GM23338 (cell line): ENCODE measurements at regions not wholly inside any gene's neighbourhood (a gene's known extent, or its start where the extent isn't known, plus 50 kb on each side); places are given as distances from the start of the nearest gene placed in this dataset.

Experiments used
- ATAC-seq: fragments of 200-7000 bp; cut with Tn5 transposase; 3 replicates; pipeline ENCODE4 v1.9.1; 2020
- DNase-seq: peaks from one replicate; pipeline ENCODE4 v3.0.0-alpha.2; 2015; ENCODE audit warnings: low spot score
- H2AFZ ChIP-seq: fragments of 200-600 bp; sonication (generic); 2 replicates; pipeline ENCODE4 v1.8.0; 2016; ENCODE audit warnings: antibody characterized with exemption, mild to moderate bottlenecking, moderate library complexity
- H3F3A ChIP-seq: fragments of 200-600 bp; sonication (generic); replicated peaks from 2 replicates; pipeline ENCODE4 v1.8.0; 2017; ENCODE audit warnings: antibody characterized with exemption, mixed run types, low read depth
- H3K27ac ChIP-seq: fragments of 200-600 bp; sonication (generic); 2 replicates; pipeline ENCODE4 v1.6.1; 2016; ENCODE audit warnings: low read depth
- H3K27me3 ChIP-seq: fragments of 200-600 bp; sonication (generic); 2 replicates; pipeline ENCODE4 v1.8.0; 2016; ENCODE audit warnings: mild to moderate bottlenecking, mixed run types, moderate library complexity; ENCODE audit not compliant: insufficient read depth
- H3K36me3 ChIP-seq: fragments of 200-600 bp; sonication (generic); 2 replicates; pipeline ENCODE4 v1.8.0; 2016; ENCODE audit warnings: mild to moderate bottlenecking; ENCODE audit not compliant: insufficient read depth
- H3K4me1 ChIP-seq: fragments of 200-600 bp; sonication (generic); 2 replicates; pipeline ENCODE4 v1.8.0; 2016; ENCODE audit warnings: mild to moderate bottlenecking, moderate library complexity; ENCODE audit not compliant: insufficient read depth
- H3K4me2 ChIP-seq: fragments of 200-600 bp; sonication (generic); 2 replicates; pipeline ENCODE4 v1.7.1; 2017; ENCODE audit warnings: mixed run types
- H3K4me3 ChIP-seq: fragments of 200-600 bp; sonication (generic); 2 replicates; pipeline ENCODE4 v1.6.1; 2016; ENCODE audit warnings: mixed run types
- H3K79me2 ChIP-seq: fragments of 200-600 bp; sonication (generic); replicated peaks from 2 replicates; pipeline ENCODE4 v1.8.0; 2017; ENCODE audit warnings: mild to moderate bottlenecking; ENCODE audit not compliant: insufficient read depth
- H3K9me2 ChIP-seq: fragments of 200-600 bp; sonication (generic); 2 replicates; pipeline ENCODE4 v1.8.0; 2017; ENCODE audit not compliant: insufficient read depth
- H4K20me1 ChIP-seq: fragments of 200-600 bp; sonication (generic); replicated peaks from 2 replicates; pipeline ENCODE4 v1.8.0; 2017; ENCODE audit warnings: mild to moderate bottlenecking; ENCODE audit not compliant: insufficient read depth
- H3K27ac Mint-ChIP-seq: 2 replicates; pipeline ENCODE4 v1.8.0; 2020; ENCODE audit warnings: inconsistent platforms, mild to moderate bottlenecking, moderate library complexity, mixed read lengths
- H3K27me3 Mint-ChIP-seq: 3 replicates; pipeline ENCODE4 v1.8.0; 2022; ENCODE audit warnings: low read depth, mild to moderate bottlenecking, moderate library complexity, mixed read lengths, inconsistent platforms; ENCODE audit not compliant: insufficient read depth, poor library complexity
- H3K36me3 Mint-ChIP-seq: 3 replicates; pipeline ENCODE4 v1.8.0; 2021; ENCODE audit warnings: low read depth, mild to moderate bottlenecking, inconsistent platforms, moderate library complexity, mixed read lengths
- H3K4me1 Mint-ChIP-seq: 3 replicates; pipeline ENCODE4 v1.8.0; 2020; ENCODE audit warnings: mild to moderate bottlenecking, inconsistent platforms, mixed read lengths
- H3K4me3 Mint-ChIP-seq: 3 replicates; pipeline ENCODE4 v1.8.0; 2021; ENCODE audit warnings: moderate library complexity, mild to moderate bottlenecking, inconsistent platforms, mixed read lengths
- H3K9me3 Mint-ChIP-seq: 3 replicates; pipeline ENCODE4 v1.8.0; 2020; ENCODE audit warnings: moderate library complexity, mild to moderate bottlenecking, inconsistent platforms, mixed read lengths
- CTCF ChIP-seq, 2 experiments: fragments of 200-600 bp in 1 of 2; sonication (generic) in 1 of 2; conservative IDR thresholded peaks; 2 replicates each; pipeline versions ENCODE4 v1.5.1 to v1.6.1; 2016 to 2017; ENCODE audit warnings: antibody characterized with exemption in 2 of 2, low read depth in 2 of 2, mild to moderate bottlenecking in 2 of 2, moderate library complexity in 1 of 2
- ETS1 ChIP-seq: IDR thresholded peaks from 2 replicates; pipeline ENCODE4 v1.6.1; 2016; ENCODE audit warnings: antibody characterized with exemption
- EZH2 ChIP-seq: fragments of 200-600 bp; sonication (generic); IDR thresholded peaks from one replicate; pipeline ENCODE4 v1.8.0; 2017; ENCODE audit warnings: antibody characterized with exemption, mild to moderate bottlenecking, low read depth; ENCODE audit not compliant: unreplicated experiment
- NANOG ChIP-seq: IDR thresholded peaks from 2 replicates; pipeline ENCODE4 v1.6.1; 2016; ENCODE audit warnings: antibody characterized with exemption, borderline replicate concordance
- POLR2AphosphoS5 ChIP-seq: IDR thresholded peaks from 2 replicates; pipeline ENCODE4 v1.6.1; 2016; ENCODE audit warnings: antibody characterized with exemption, low read depth
- REST ChIP-seq: IDR thresholded peaks from one replicate; pipeline ENCODE4 v1.6.1; 2018; ENCODE audit warnings: antibody characterized with exemption; ENCODE audit not compliant: unreplicated experiment
- STAT1 ChIP-seq: IDR thresholded peaks from one replicate; pipeline ENCODE4 v1.6.1; 2016; ENCODE audit warnings: antibody characterized with exemption; ENCODE audit not compliant: unreplicated experiment
- ZNF114 ChIP-seq: fragments of 250-450 bp; sonication (Bioruptor Pico); IDR thresholded peaks from 2 replicates; pipeline ENCODE4 v1.5.0; 2020; ENCODE audit warnings: mild to moderate bottlenecking, moderate library complexity
- ZNF331 ChIP-seq: fragments of 250-450 bp; sonication (Bioruptor Pico); IDR thresholded peaks from 2 replicates; pipeline ENCODE4 v1.5.0; 2020; ENCODE audit warnings: low read depth, mild to moderate bottlenecking, moderate library complexity
- ZNF462 ChIP-seq: fragments of 250-450 bp; sonication (Bioruptor Pico); IDR thresholded peaks from 2 replicates; pipeline ENCODE4 v1.5.0; 2020; ENCODE audit warnings: mild to moderate bottlenecking, moderate library complexity

- TF ChIP-seq CTCF (conservative IDR thresholded peaks at IDR 0.05; ENCODE audit: low read depth in 2 of 2) = no peak
These were observed 238.3 kb upstream of the SDK2 start (continued) for GRCh38 chr17:73882590-73882989.

- no peaks in the 10 kb centered on the region for H3K4me1 ChIP-seq
- ATAC-seq = no peak
- TF ChIP-seq EZH2 = no peak
- TF ChIP-seq POLR2AphosphoS5 = no peak
- TF ChIP-seq ZNF331 = no peak
- TF ChIP-seq CTCF (conservative IDR thresholded peaks at IDR 0.05; ENCODE audit: low read depth in 2 of 2) = no peak
- no peak for TF ChIP-seq STAT1
- no peak for TF ChIP-seq NANOG
- no peak for TF ChIP-seq REST
- no peak for TF ChIP-seq ZNF114 (CRISPR knock-in tag)
- TF ChIP-seq ETS1 = no peak
- TF ChIP-seq ZNF462 (CRISPR knock-in tag) = no peak
- no peak overlapping the region for H3K27ac Mint-ChIP-seq
- peaks cover 6% of the 10 kb centered on the region; the same call in 1 of the 2 replicates for H3K9me2 ChIP-seq
- no peak overlapping the region for H2AFZ ChIP-seq
- no peak for DNase-seq
- H3K4me1 Mint-ChIP-seq = peaks cover 5% of the 10 kb centered on the region; the same call in 2 of the 3 replicates
- H3K9me3 Mint-ChIP-seq = no peaks in the 10 kb centered on the region
- no peaks in the 10 kb centered on the region for H3K79me2 ChIP-seq
- no peak overlapping the region for H3K4me3 ChIP-seq
- H3K27ac ChIP-seq = no peak overlapping the region
- H3F3A ChIP-seq = no peaks in the 10 kb centered on the region
- no peaks in the 10 kb centered on the region for H4K20me1 ChIP-seq
- H3K27me3 ChIP-seq = no peaks in the 10 kb centered on the region
- no peaks in the 10 kb centered on the region for H3K36me3 Mint-ChIP-seq
- H3K27me3 Mint-ChIP-seq = peaks cover 6% of the 10 kb centered on the region
- no peaks in the 10 kb centered on the region for H3K36me3 ChIP-seq
- no peak overlapping the region for H3K4me2 ChIP-seq
- no peak overlapping the region for H3K4me3 Mint-ChIP-seq
These were observed 238.9 kb upstream of the SDK2 start for GRCh38 chr17:73883175-73883574.
